H1 (cell line): ENCODE measurements at regions not wholly inside any gene's neighbourhood (a gene's known extent, or its start where the extent isn't known, plus 50 kb on each side); places are given as distances from the start of the nearest gene placed in this dataset.
"Not testable (repeated sequence)": the region's sequence is repeated elsewhere in the genome, so short reads cannot be mapped to it uniquely, and the experiment has no call there.

Experiments used
- CTCF ChIA-PET: fragments of 300-600 bp; sonication (Branson Sonifier 250); formaldehyde crosslinking; loops from one replicate; lab custom pipeline; 2021; ENCODE audit not compliant: partially characterized antibody; lab: Charles Lee
- POLR2A ChIA-PET: fragments of 300-600 bp; sonication (Branson Sonifier 250); formaldehyde crosslinking; loops from one replicate; lab custom pipeline; 2021; ENCODE audit warnings: inconsistent platforms; ENCODE audit not compliant: partially characterized antibody; lab: Charles Lee
- DNase-seq, 2 experiments: peaks; one replicate each; pipeline versions ENCODE4 v3.0.0 to v3.0.0-alpha.2; 2010 to 2022; ENCODE audit warnings: low spot score in 2 of 2, low read depth in 1 of 2, mixed read lengths in 1 of 2
- FAIRE-seq: peaks from 2 replicates; lab custom pipeline; 2011; peaks lifted over from hg19 to GRCh38; lab: Jason Lieb, UNC
- H2AFZ ChIP-seq: 2 replicates; pipeline ENCODE4 v1.8.1; 2012; ENCODE audit warnings: low read length, inconsistent platforms
- H2AK5ac ChIP-seq: 2 replicates; pipeline ENCODE4 v1.6.1; 2013; ENCODE audit warnings: low read depth, low read length
- H2BK120ac ChIP-seq: replicated peaks from 2 replicates; pipeline ENCODE3; 2013; ENCODE audit warnings: low read depth, low read length, inconsistent platforms
- H2BK12ac ChIP-seq: 2 replicates; pipeline ENCODE4 v1.6.1; 2013; ENCODE audit warnings: low read depth, low read length
- H2BK15ac ChIP-seq: 2 replicates; pipeline ENCODE4 v1.6.1; 2013; ENCODE audit warnings: low read length
- H2BK20ac ChIP-seq: 2 replicates; pipeline ENCODE4 v1.6.1; 2013; ENCODE audit warnings: low read length
- H2BK5ac ChIP-seq: 2 replicates; pipeline ENCODE4 v1.6.1; 2013; ENCODE audit warnings: low read depth, low read length
- H3K14ac ChIP-seq: 2 replicates; pipeline ENCODE4 v1.6.1; 2013; ENCODE audit warnings: inconsistent platforms; ENCODE audit not compliant: insufficient read length
- H3K18ac ChIP-seq: 2 replicates; pipeline ENCODE4 v1.6.1; 2013; ENCODE audit warnings: low read length; ENCODE audit errors: extremely low read depth
- H3K23ac ChIP-seq: 2 replicates; pipeline ENCODE4 v1.6.1; 2013; ENCODE audit warnings: inconsistent platforms; ENCODE audit not compliant: insufficient read length
- H3K23me2 ChIP-seq: 2 replicates; pipeline ENCODE4 v1.6.1; 2013; ENCODE audit warnings: low read depth, low read length
- H3K27ac ChIP-seq: 2 replicates; pipeline ENCODE4 v1.6.1; 2011; ENCODE audit warnings: low read depth, low read length, inconsistent platforms
- H3K27me3 ChIP-seq, 4 experiments: replicated peaks in 1 of 4; 1 replicate in 1 of 4; 2 replicates in 3 of 4; pipeline versions ENCODE4 v1.6.1 to v1.8.1; 2011 to 2013; ENCODE audit warnings: low read length in 3 of 4, mild to moderate bottlenecking in 3 of 4, inconsistent platforms in 2 of 4, mixed read lengths in 2 of 4, moderate library complexity in 1 of 4; ENCODE audit not compliant: control insufficient read depth in 3 of 4, insufficient read depth in 3 of 4; ENCODE audit errors: extremely low read depth in 1 of 4
- H3K36me3 ChIP-seq, 4 experiments: 2 replicates each; pipeline versions ENCODE4 v1.6.1 to v1.8.1; 2011 to 2013; ENCODE audit warnings: mild to moderate bottlenecking in 4 of 4, low read length in 3 of 4, moderate library complexity in 2 of 4, control low read depth in 1 of 4, inconsistent platforms in 1 of 4; ENCODE audit not compliant: insufficient read depth in 4 of 4, control insufficient read depth in 2 of 4
- H3K4ac ChIP-seq: replicated peaks from 2 replicates; pipeline ENCODE3; 2013; ENCODE audit warnings: low read length, low read depth, mixed read lengths, inconsistent platforms; ENCODE audit not compliant: insufficient read length
- H3K4me1 ChIP-seq, 4 experiments: replicated peaks in 1 of 4; 1 replicate in 1 of 4; 2 replicates in 3 of 4; pipeline versions ENCODE4 v1.6.1 to v1.8.1; 2011 to 2013; ENCODE audit warnings: low read length in 3 of 4, inconsistent platforms in 2 of 4, mixed read lengths in 1 of 4; ENCODE audit not compliant: insufficient read depth in 4 of 4, control insufficient read depth in 3 of 4
- H3K4me2 ChIP-seq, 2 experiments: 2 replicates each; pipeline versions ENCODE4 v1.6.1 to v1.8.1; 2011 to 2013; ENCODE audit warnings: low read depth in 2 of 2, low read length in 2 of 2, control low read depth in 1 of 2, inconsistent platforms in 1 of 2, mild to moderate bottlenecking in 1 of 2; ENCODE audit not compliant: insufficient read depth in 1 of 2
- H3K4me3 ChIP-seq, 4 experiments: fragments of 200-600, 300-600 bp in 1 of 4; sonication (generic), shearing (Covaris generic), sonication (Bioruptor Twin) in 1 of 4; 2 replicates each; pipeline versions ENCODE4 v1.5.1 to v1.8.1; 2011 to 2016; ENCODE audit warnings: low read length in 4 of 4, low read depth in 3 of 4, control low read depth in 2 of 4, inconsistent platforms in 2 of 4, mild to moderate bottlenecking in 2 of 4, mixed read lengths in 1 of 4, moderate library complexity in 1 of 4; ENCODE audit not compliant: insufficient read depth in 2 of 4; ENCODE audit errors: extremely low read depth in 1 of 4
- H3K56ac ChIP-seq: replicated peaks from 2 replicates; pipeline ENCODE3; 2013; ENCODE audit warnings: low read depth, mild to moderate bottlenecking, mixed read lengths, low read length, inconsistent platforms; ENCODE audit not compliant: insufficient read length
- H3K79me1 ChIP-seq: 2 replicates; pipeline ENCODE4 v1.6.1; 2013; ENCODE audit warnings: low read depth, low read length, control low read depth
- H3K79me2 ChIP-seq, 2 experiments: 2 replicates each; pipeline versions ENCODE4 v1.6.1 to v1.8.1; 2012 to 2013; ENCODE audit warnings: low read length in 2 of 2, mild to moderate bottlenecking in 2 of 2, inconsistent platforms in 1 of 2; ENCODE audit not compliant: insufficient read depth in 2 of 2, control insufficient read depth in 1 of 2
- H3K9ac ChIP-seq, 4 experiments: replicated peaks in 1 of 4; 1 replicate in 1 of 4; 2 replicates in 3 of 4; pipeline versions ENCODE4 v1.6.1 to v1.8.1; 2011 to 2013; ENCODE audit warnings: low read depth in 3 of 4, low read length in 3 of 4, control low read depth in 2 of 4, mild to moderate bottlenecking in 2 of 4, moderate library complexity in 2 of 4, inconsistent platforms in 1 of 4; ENCODE audit errors: extremely low read depth in 1 of 4
- H3K9me3 ChIP-seq, 2 experiments: 2 replicates each; pipeline versions ENCODE4 v1.6.1 to v1.8.1; 2012 to 2013; ENCODE audit warnings: mild to moderate bottlenecking in 2 of 2, moderate library complexity in 2 of 2, control low read depth in 1 of 2, inconsistent platforms in 1 of 2, low read depth in 1 of 2, low read length in 1 of 2, mixed read lengths in 1 of 2; ENCODE audit not compliant: insufficient read depth in 2 of 2
- H4K20me1 ChIP-seq, 2 experiments: replicated peaks in 1 of 2; 2 replicates each; pipeline versions ENCODE3 to v1.8.1; 2011 to 2013; ENCODE audit warnings: inconsistent platforms in 2 of 2, low read length in 2 of 2, mild to moderate bottlenecking in 1 of 2; ENCODE audit not compliant: insufficient read depth in 2 of 2, control insufficient read depth in 1 of 2
- H4K5ac ChIP-seq: 2 replicates; pipeline ENCODE4 v1.6.1; 2013; ENCODE audit warnings: low read length, low read depth, mixed read lengths, inconsistent platforms; ENCODE audit not compliant: insufficient read length
- H4K8ac ChIP-seq: 2 replicates; pipeline ENCODE4 v1.8.0; 2013; ENCODE audit warnings: mild to moderate bottlenecking, moderate library complexity, low read length, inconsistent platforms; ENCODE audit not compliant: insufficient read depth; ENCODE audit errors: extremely low read depth
- H4K91ac ChIP-seq: replicated peaks from 2 replicates; pipeline ENCODE3; 2013; ENCODE audit warnings: low read length, mixed read lengths, inconsistent platforms; ENCODE audit not compliant: insufficient read length
- KDM4A ChIP-seq: IDR thresholded peaks from one replicate; pipeline ENCODE4 v1.7.1; 2012; ENCODE audit warnings: low read depth, mild to moderate bottlenecking, moderate library complexity, low read length, inconsistent platforms; ENCODE audit not compliant: severe bottlenecking
- RAD21 ChIP-seq, 2 experiments: IDR thresholded peaks in 1 of 2; conservative IDR thresholded peaks in 1 of 2; 2 replicates each; pipeline ENCODE4 v1.6.1; 2011; ENCODE audit warnings: low read depth in 2 of 2, low read length in 2 of 2, improper control_type of control experiment in 1 of 2, inconsistent platforms in 1 of 2, mild to moderate bottlenecking in 1 of 2, moderate library complexity in 1 of 2
- YY1 ChIP-seq: IDR thresholded peaks from 2 replicates; pipeline ENCODE4 v1.6.1; 2011; ENCODE audit warnings: low read depth, mild to moderate bottlenecking, low read length
- WGBS, 2 experiments: shearing (Covaris generic) in 1 of 2; methylation state at CpG; one replicate each; pipeline versions ENCODE4 v1.1.6 to v1.1.7; 2013 to 2015; ENCODE audit warnings: low lambda C conversion rate in 2 of 2, mixed read lengths in 2 of 2, inconsistent platforms in 1 of 2, low coverage in 1 of 2, missing lambda C conversion rate in 1 of 2; ENCODE audit not compliant: insufficient replicate concordance in 2 of 2, insufficient coverage in 1 of 2, insufficient read length in 1 of 2; ENCODE audit errors: extremely low coverage in 1 of 2, missing lambda C conversion rate in 1 of 2; 5-methylcytosine and 5-hydroxymethylcytosine counted together

- TF ChIP-seq RAD21 (IDR thresholded peaks at IDR 0.05 in 1 of 2, conservative IDR thresholded peaks at IDR 0.05 in 1 of 2; ENCODE audit: low read depth in 2 of 2, low read length in 2 of 2) (no peak), YY1 (no peak), KDM4A (no peak)
Observed at GRCh38 chr5:126143622-126144021, 279.6 kb upstream of the GRAMD2B start (continued).

DNA sequence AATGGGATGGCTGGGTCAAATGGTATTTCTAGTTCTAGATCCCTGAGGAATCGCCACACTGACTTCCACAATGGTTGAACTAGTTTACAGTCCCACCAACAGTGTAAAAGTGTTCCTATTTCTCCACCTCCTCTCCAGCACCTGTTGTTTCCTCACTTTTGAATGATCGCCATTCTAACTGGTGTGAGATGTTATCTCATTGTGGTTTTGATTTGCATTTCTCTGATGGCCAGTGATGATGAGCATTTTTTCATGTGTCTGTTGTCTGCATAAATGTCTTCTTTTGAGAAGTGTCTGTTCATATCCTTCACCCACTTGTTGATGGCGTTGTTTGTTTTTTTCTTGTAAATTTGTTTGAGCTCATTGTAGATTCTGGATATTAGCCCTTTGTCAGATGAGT lies 272.9 kb upstream of the GRAMD2B start:
- H2AK5ac ChIP-seq, H2AFZ ChIP-seq, H2BK20ac ChIP-seq, H2BK12ac ChIP-seq, H3K27ac ChIP-seq, CTCF ChIA-PET, DNase-seq, H2BK120ac ChIP-seq, H4K91ac ChIP-seq, H3K4ac ChIP-seq, H2BK5ac ChIP-seq, H3K4me3 ChIP-seq, H3K4me1 ChIP-seq, H3K4me2 ChIP-seq, H3K27me3 ChIP-seq, H3K23me2 ChIP-seq, FAIRE-seq, H4K5ac ChIP-seq, POLR2A ChIA-PET, H4K8ac ChIP-seq, H3K79me2 ChIP-seq, H3K18ac ChIP-seq, H2BK15ac ChIP-seq, H3K9ac ChIP-seq, H3K23ac ChIP-seq, H3K36me3 ChIP-seq, H3K9me3 ChIP-seq, H3K14ac ChIP-seq, H3K79me1 ChIP-seq, H4K20me1 ChIP-seq, H3K56ac ChIP-seq: not testable (repeated sequence)
- WGBS, 2 experiments: 91% methylated on average over 2 of the region's 3 CpGs; no CpG with 5 or more reads in 1 of the 2 experiments
